Peyer's patch (tissue), 4 donors: ENCODE measurements at regions not wholly inside any gene's neighbourhood (a gene's known extent, or its start where the extent isn't known, plus 50 kb on each side); places are given as distances from the start of the nearest gene placed in this dataset.

ENCODE experiments used
- DNase-seq, 3 donors: peaks; one replicate each; pipeline ENCODE4 v3.0.0-alpha.2; 2017 to 2019
- H3K27ac ChIP-seq, 4 donors: fragments of 200-600 bp; sonication (generic); one replicate each; pipeline ENCODE4 v1.5.1; 2016 to 2019
- H3K27me3 ChIP-seq, 2 donors: fragments of 200-600 bp; sonication (generic); one replicate each; pipeline ENCODE4 v1.5.1; 2019
- H3K36me3 ChIP-seq, 3 donors: fragments of 200-600 bp; sonication (generic); one replicate each; pipeline ENCODE4 v1.5.1; 2016 to 2019
- H3K4me1 ChIP-seq, 4 donors: fragments of 200-600 bp; sonication (generic); one replicate each; pipeline ENCODE4 v1.5.1; 2016 to 2019
- H3K4me3 ChIP-seq, 4 donors: fragments of 200-600 bp; sonication (generic); 1 replicate in 3 of 4; 2 replicates in 1 of 4; pipeline ENCODE4 v1.5.1; 2016 to 2019; ENCODE audit warnings: mild to moderate bottlenecking in 1 of 4
- H3K9me3 ChIP-seq, 4 donors: fragments of 200-600 bp; sonication (generic); one replicate each; pipeline ENCODE4 v1.5.1; 2016 to 2019; ENCODE audit warnings: mild to moderate bottlenecking in 1 of 4
- CTCF ChIP-seq, 6 experiments: fragments of 450-650 bp in 4 of 6; fragments of 200-600 bp in 2 of 6; sonication (generic) in 1 of 6; IDR thresholded peaks; one replicate each; pipeline ENCODE4 v1.5.1; 2017 to 2019; ENCODE audit warnings: antibody characterized with exemption in 6 of 6, mild to moderate bottlenecking in 3 of 6, moderate library complexity in 1 of 6
- POLR2A ChIP-seq, 2 donors: fragments of 450-650 bp; IDR thresholded peaks; one replicate each; pipeline ENCODE4 v1.5.1; 2017; ENCODE audit warnings: antibody characterized with exemption in 2 of 2, mild to moderate bottlenecking in 2 of 2, moderate library complexity in 2 of 2

- no peak overlapping the region for H3K4me3 ChIP-seq
- no peaks in the 10 kb centered on the region for H3K27me3 ChIP-seq
- H3K4me1 ChIP-seq = no peaks in the 10 kb centered on the region
- no peak for TF ChIP-seq CTCF (IDR thresholded peaks at IDR 0.05)
- TF ChIP-seq POLR2A (IDR thresholded peaks at IDR 0.05) = no peak
- no peak for DNase-seq
- no peaks in the 10 kb centered on the region for H3K9me3 ChIP-seq
- H3K36me3 ChIP-seq = no peaks in the 10 kb centered on the region
- no peak overlapping the region for H3K27ac ChIP-seq
These were observed 83.9 kb upstream of the OGFRL1 start for GRCh38 chr6:71204741-71205140.

- no peak overlapping the region for H3K4me3 ChIP-seq
- no peak for TF ChIP-seq CTCF (IDR thresholded peaks at IDR 0.05)
These were observed 83.2 kb upstream of the OGFRL1 start for GRCh38 chr6:71205336-71205956.

GRCh38 chr6:71206089-71206488, 82.5 kb upstream of the OGFRL1 start:
- Histone ChIP-seq H3K4me3 (no peak overlapping the region), H3K36me3 (no peaks in the 10 kb centered on the region), H3K9me3 (no peaks in the 10 kb centered on the region), H3K4me1 (no peaks in the 10 kb centered on the region), H3K27ac (no peak overlapping the region), H3K27me3 (no peaks in the 10 kb centered on the region)
- TF ChIP-seq CTCF (IDR thresholded peaks at IDR 0.05) = no peak
- TF ChIP-seq POLR2A (IDR thresholded peaks at IDR 0.05) = no peak
- no peak for DNase-seq

More at GRCh38 chr6:71205336-71205956, 83.2 kb upstream of the OGFRL1 start:
- no peak overlapping the region for H3K27ac ChIP-seq
- no peak for DNase-seq
- H3K36me3 ChIP-seq = no peaks in the 10 kb centered on the region
- no peaks in the 10 kb centered on the region for H3K4me1 ChIP-seq
- no peaks in the 10 kb centered on the region for H3K9me3 ChIP-seq
- no peaks in the 10 kb centered on the region for H3K27me3 ChIP-seq

- Histone ChIP-seq H3K36me3 (no peaks in the 10 kb centered on the region), H3K27ac (no peak overlapping the region), H3K9me3 (no peaks in the 10 kb centered on the region), H3K4me1 (no peaks in the 10 kb centered on the region), H3K27me3 (no peaks in the 10 kb centered on the region), H3K4me3 (no peak overlapping the region)
- TF ChIP-seq CTCF (IDR thresholded peaks at IDR 0.05) (no peak), POLR2A (IDR thresholded peaks at IDR 0.05) (no peak)
- no peak for DNase-seq
These were observed 79.4 kb upstream of the OGFRL1 start for GRCh38 chr6:71209206-71209605.

- TF ChIP-seq CTCF (IDR thresholded peaks at IDR 0.05) (no peak), POLR2A (IDR thresholded peaks at IDR 0.05) (no peak)
- H3K27ac ChIP-seq = no peak overlapping the region
- no peaks in the 10 kb centered on the region for H3K9me3 ChIP-seq
- H3K4me3 ChIP-seq = no peak overlapping the region
- H3K27me3 ChIP-seq = no peaks in the 10 kb centered on the region
- DNase-seq = no peak
- H3K4me1 ChIP-seq = no peaks in the 10 kb centered on the region
- H3K36me3 ChIP-seq = no peaks in the 10 kb centered on the region
These were observed 79.0 kb upstream of the OGFRL1 start for GRCh38 chr6:71209626-71210025.

GRCh38 chr6:71211799-71212198, 76.8 kb upstream of the OGFRL1 start:
- no peak overlapping the region for H3K27ac ChIP-seq
- no peak for DNase-seq
- no peaks in the 10 kb centered on the region for H3K27me3 ChIP-seq
- H3K9me3 ChIP-seq = no peaks in the 10 kb centered on the region
- no peaks in the 10 kb centered on the region for H3K4me1 ChIP-seq
- no peaks in the 10 kb centered on the region for H3K36me3 ChIP-seq
- TF ChIP-seq POLR2A (IDR thresholded peaks at IDR 0.05) = no peak
- TF ChIP-seq CTCF (IDR thresholded peaks at IDR 0.05) = no peak
- H3K4me3 ChIP-seq = no peak overlapping the region
